ENCODE measurements at regions not wholly inside any gene's neighbourhood (a gene's known extent, or its start where the extent isn't known, plus 50 kb on each side); places are given as distances from the start of the nearest gene placed in this dataset.
"Not testable (repeated sequence)": the region's sequence is repeated elsewhere in the genome, so short reads cannot be mapped to it uniquely, and the experiment has no call there.

DNA sequence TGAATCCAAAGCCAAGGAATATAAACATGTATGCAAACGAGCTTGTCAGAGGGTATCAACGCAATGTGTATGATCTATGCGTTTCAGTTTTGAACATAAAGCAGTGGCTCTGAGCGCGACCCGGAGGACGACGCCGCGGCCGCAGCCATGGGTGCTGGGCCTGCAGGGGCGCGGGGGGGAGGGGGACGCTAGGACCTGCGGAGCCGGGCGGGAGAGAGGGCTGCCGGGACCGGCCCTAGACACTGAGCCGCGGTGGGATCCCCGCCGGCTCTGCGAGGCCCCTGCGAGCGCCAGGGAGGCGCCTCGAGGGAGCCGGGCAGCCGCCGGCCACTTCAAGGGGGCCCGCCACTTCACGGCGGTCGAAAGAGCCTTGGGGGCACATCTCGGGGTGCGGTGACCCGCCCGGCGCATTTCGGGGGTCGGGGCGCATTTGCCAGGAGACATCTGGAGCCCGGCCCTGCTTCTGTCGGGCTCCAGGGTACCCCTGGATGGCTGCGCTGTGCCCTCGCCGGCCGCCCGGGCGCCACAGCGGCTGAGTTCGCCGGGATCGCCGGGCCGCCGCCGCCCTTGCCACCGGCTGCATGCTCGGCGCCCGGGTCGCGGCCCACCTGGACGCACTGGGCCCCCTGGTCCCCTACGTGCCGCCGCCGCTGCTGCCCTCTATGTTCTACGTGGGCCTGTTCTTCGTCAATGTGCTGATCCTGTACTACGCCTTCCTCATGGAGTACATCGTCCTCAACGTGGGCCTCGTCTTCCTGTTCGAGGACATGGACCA, 71.9 kb upstream of the NIPA1 start:
- TF ChIP-seq, protein P1, sequence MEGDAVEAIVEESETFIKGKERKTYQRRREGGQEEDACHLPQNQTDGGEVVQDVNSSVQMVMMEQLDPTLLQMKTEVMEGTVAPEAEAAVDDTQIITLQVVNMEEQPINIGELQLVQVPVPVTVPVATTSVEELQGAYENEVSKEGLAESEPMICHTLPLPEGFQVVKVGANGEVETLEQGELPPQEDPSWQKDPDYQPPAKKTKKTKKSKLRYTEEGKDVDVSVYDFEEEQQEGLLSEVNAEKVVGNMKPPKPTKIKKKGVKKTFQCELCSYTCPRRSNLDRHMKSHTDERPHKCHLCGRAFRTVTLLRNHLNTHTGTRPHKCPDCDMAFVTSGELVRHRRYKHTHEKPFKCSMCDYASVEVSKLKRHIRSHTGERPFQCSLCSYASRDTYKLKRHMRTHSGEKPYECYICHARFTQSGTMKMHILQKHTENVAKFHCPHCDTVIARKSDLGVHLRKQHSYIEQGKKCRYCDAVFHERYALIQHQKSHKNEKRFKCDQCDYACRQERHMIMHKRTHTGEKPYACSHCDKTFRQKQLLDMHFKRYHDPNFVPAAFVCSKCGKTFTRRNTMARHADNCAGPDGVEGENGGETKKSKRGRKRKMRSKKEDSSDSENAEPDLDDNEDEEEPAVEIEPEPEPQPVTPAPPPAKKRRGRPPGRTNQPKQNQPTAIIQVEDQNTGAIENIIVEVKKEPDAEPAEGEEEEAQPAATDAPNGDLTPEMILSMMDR (conservative IDR thresholded peaks at IDR 0.05; ENCODE audit: low read length), result not testable (repeated sequence)
- TF ChIP-seq EZH2phosphoT487 (IDR thresholded peaks at IDR 0.05; ENCODE audit: borderline replicate concordance, low read depth, low read length), result not testable (repeated sequence)
